ENCODE measurements at regions not wholly inside any gene's neighbourhood (a gene's known extent, or its start where the extent isn't known, plus 50 kb on each side); places are given as distances from the start of the nearest gene placed in this dataset.

DNA sequence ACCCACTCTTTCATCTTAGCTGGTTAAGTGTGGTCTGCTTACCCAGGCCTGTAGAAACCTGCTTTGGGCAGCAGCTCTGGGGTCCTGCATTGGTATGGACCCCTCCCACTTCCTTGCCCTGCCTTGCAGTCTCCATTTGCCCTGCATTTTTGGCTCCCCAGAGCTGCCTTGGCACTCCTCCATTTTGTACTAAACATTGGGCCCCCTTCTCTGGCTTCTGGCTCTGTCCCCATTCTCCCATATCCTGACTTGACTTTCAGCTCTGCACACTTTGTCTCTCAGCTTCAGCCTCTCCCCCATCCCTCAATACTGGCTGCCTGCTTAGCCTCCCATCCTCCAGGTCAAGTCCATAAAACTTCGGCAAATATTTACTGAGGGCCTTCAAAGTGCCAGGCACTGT lies 145.5 kb upstream of the PELI1 start:
- TF ChIP-seq EZH2 (IDR thresholded peaks at IDR 0.05; ENCODE audit: low read depth, low read length, severe bottlenecking) (no peak), RXRA (IDR thresholded peaks at IDR 0.05; ENCODE audit: insufficient read depth, low read depth, low read length) (no peak), SIX5 (IDR thresholded peaks at IDR 0.05; ENCODE audit: low read depth, low read length) (no peak), ZNF274 (IDR thresholded peaks at IDR 0.05; ENCODE audit: borderline replicate concordance, extremely low read depth, low read length) (no peak), POLR2A (IDR thresholded peaks at IDR 0.05; ENCODE audit: control extremely low read depth in 1 of 2, low read depth in 2 of 2, low read length in 2 of 2) (no peak), POLR2AphosphoS5 (IDR thresholded peaks at IDR 0.05; ENCODE audit: low read depth, low read length) (no peak), BRCA1 (IDR thresholded peaks at IDR 0.05; ENCODE audit: low read depth, low read length) (no peak), RNF2 (IDR thresholded peaks at IDR 0.05; ENCODE audit: borderline replicate concordance, low read depth, low read length, missing control alignments, poor library complexity, severe bottlenecking) (no peak), SIN3A (conservative IDR thresholded peaks at IDR 0.05 in 1 of 2, IDR thresholded peaks at IDR 0.05 in 1 of 2; ENCODE audit: low read depth in 1 of 2, low read length in 2 of 2) (no peak)
- TF ChIP-seq, protein P1, sequence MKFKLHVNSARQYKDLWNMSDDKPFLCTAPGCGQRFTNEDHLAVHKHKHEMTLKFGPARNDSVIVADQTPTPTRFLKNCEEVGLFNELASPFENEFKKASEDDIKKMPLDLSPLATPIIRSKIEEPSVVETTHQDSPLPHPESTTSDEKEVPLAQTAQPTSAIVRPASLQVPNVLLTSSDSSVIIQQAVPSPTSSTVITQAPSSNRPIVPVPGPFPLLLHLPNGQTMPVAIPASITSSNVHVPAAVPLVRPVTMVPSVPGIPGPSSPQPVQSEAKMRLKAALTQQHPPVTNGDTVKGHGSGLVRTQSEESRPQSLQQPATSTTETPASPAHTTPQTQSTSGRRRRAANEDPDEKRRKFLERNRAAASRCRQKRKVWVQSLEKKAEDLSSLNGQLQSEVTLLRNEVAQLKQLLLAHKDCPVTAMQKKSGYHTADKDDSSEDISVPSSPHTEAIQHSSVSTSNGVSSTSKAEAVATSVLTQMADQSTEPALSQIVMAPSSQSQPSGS (IDR thresholded peaks at IDR 0.05; ENCODE audit: low read length), result no peak
- TF ChIP-seq, protein P2, sequence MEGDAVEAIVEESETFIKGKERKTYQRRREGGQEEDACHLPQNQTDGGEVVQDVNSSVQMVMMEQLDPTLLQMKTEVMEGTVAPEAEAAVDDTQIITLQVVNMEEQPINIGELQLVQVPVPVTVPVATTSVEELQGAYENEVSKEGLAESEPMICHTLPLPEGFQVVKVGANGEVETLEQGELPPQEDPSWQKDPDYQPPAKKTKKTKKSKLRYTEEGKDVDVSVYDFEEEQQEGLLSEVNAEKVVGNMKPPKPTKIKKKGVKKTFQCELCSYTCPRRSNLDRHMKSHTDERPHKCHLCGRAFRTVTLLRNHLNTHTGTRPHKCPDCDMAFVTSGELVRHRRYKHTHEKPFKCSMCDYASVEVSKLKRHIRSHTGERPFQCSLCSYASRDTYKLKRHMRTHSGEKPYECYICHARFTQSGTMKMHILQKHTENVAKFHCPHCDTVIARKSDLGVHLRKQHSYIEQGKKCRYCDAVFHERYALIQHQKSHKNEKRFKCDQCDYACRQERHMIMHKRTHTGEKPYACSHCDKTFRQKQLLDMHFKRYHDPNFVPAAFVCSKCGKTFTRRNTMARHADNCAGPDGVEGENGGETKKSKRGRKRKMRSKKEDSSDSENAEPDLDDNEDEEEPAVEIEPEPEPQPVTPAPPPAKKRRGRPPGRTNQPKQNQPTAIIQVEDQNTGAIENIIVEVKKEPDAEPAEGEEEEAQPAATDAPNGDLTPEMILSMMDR (IDR thresholded peaks at IDR 0.05; ENCODE audit: control extremely low read depth in 1 of 3, insufficient read depth in 1 of 3, low read depth in 1 of 3, low read length in 3 of 3), result no peak

Measured in H1 (cell line).